Osteocyte (in vitro differentiated cells): ENCODE measurements at regions not wholly inside any gene's neighbourhood (a gene's known extent, or its start where the extent isn't known, plus 50 kb on each side); places are given as distances from the start of the nearest gene placed in this dataset.

Experiments
- DNase-seq: peaks from one replicate; pipeline ENCODE4 v3.0.0; 2021; ENCODE audit warnings: mixed read lengths; ENCODE audit not compliant: unreplicated experiment; ENCODE audit errors: extremely low spot score
- H3K27ac Mint-ChIP-seq: one replicate; pipeline ENCODE4 v1.8.0; 2021; ENCODE audit warnings: mild to moderate bottlenecking, mixed read lengths; ENCODE audit not compliant: unreplicated experiment
- H3K27me3 Mint-ChIP-seq: one replicate; pipeline ENCODE4 v1.8.0; 2021; ENCODE audit warnings: mixed read lengths; ENCODE audit not compliant: unreplicated experiment
- H3K36me3 Mint-ChIP-seq: one replicate; pipeline ENCODE4 v1.8.0; 2021; ENCODE audit warnings: mixed read lengths; ENCODE audit not compliant: unreplicated experiment
- H3K4me1 Mint-ChIP-seq: one replicate; pipeline ENCODE4 v1.8.0; 2021; ENCODE audit warnings: mixed read lengths; ENCODE audit not compliant: unreplicated experiment
- H3K4me3 Mint-ChIP-seq: one replicate; pipeline ENCODE4 v1.8.0; 2021; ENCODE audit warnings: mild to moderate bottlenecking, moderate library complexity, mixed read lengths; ENCODE audit not compliant: unreplicated experiment
- H3K9me3 Mint-ChIP-seq: one replicate; pipeline ENCODE4 v1.8.0; 2021; ENCODE audit warnings: mixed read lengths; ENCODE audit not compliant: unreplicated experiment
- CTCF ChIP-seq: fragments of 200-600 bp; sonication (generic); IDR thresholded peaks from 2 replicates; pipeline ENCODE4 v1.5.0; 2021; ENCODE audit warnings: antibody characterized with exemption, mild to moderate bottlenecking, moderate library complexity

- peaks cover 10% of the 10 kb centered on the region for H3K27me3 Mint-ChIP-seq
- no peak for DNase-seq
- no peak overlapping the region for H3K27ac Mint-ChIP-seq
- no peaks in the 10 kb centered on the region for H3K36me3 Mint-ChIP-seq
- no peak for TF ChIP-seq CTCF
- H3K9me3 Mint-ChIP-seq = no peaks in the 10 kb centered on the region
- H3K4me3 Mint-ChIP-seq = no peak overlapping the region
- no peaks in the 10 kb centered on the region for H3K4me1 Mint-ChIP-seq
Measured at GRCh38 chr2:238562446-238562845, 135.7 kb downstream of the ASB1 start.

- H3K4me3 Mint-ChIP-seq = no peak overlapping the region
- DNase-seq = no peak
- no peaks in the 10 kb centered on the region for H3K4me1 Mint-ChIP-seq
- peaks cover 10% of the 10 kb centered on the region for H3K27me3 Mint-ChIP-seq
- no peaks in the 10 kb centered on the region for H3K36me3 Mint-ChIP-seq
- TF ChIP-seq CTCF = no peak
- H3K9me3 Mint-ChIP-seq = no peaks in the 10 kb centered on the region
- H3K27ac Mint-ChIP-seq = no peak overlapping the region
Measured at GRCh38 chr2:238563551-238563950, 136.8 kb downstream of the ASB1 start.

- no peak for DNase-seq
- no peak for TF ChIP-seq CTCF
- Mint-ChIP-seq H3K27me3 (peaks cover 10% of the 10 kb centered on the region), H3K4me1 (no peaks in the 10 kb centered on the region), H3K27ac (no peak overlapping the region), H3K36me3 (no peaks in the 10 kb centered on the region), H3K4me3 (no peak overlapping the region), H3K9me3 (no peaks in the 10 kb centered on the region)
Measured at GRCh38 chr2:238564286-238564920, 137.7 kb downstream of the ASB1 start.

GRCh38 chr2:238565031-238565430 is 138.3 kb downstream of the ASB1 start:
- Mint-ChIP-seq H3K27ac (no peak overlapping the region), H3K9me3 (no peaks in the 10 kb centered on the region), H3K4me1 (no peaks in the 10 kb centered on the region), H3K4me3 (no peak overlapping the region), H3K27me3 (peaks cover 10% of the 10 kb centered on the region), H3K36me3 (no peaks in the 10 kb centered on the region)
- no peak for TF ChIP-seq CTCF
- DNase-seq = no peak

- no peaks in the 10 kb centered on the region for H3K4me1 Mint-ChIP-seq
- DNase-seq = no peak
- H3K36me3 Mint-ChIP-seq = no peaks in the 10 kb centered on the region
- H3K9me3 Mint-ChIP-seq = no peaks in the 10 kb centered on the region
- H3K4me3 Mint-ChIP-seq = no peak overlapping the region
- H3K27ac Mint-ChIP-seq = no peak overlapping the region
- TF ChIP-seq CTCF = no peak
- H3K27me3 Mint-ChIP-seq = peaks cover 10% of the 10 kb centered on the region
Measured at GRCh38 chr2:238566001-238566645, 139.4 kb downstream of the ASB1 start.
